GM21528 (cell line): ENCODE measurements at regions not wholly inside any gene's neighbourhood (a gene's known extent, or its start where the extent isn't known, plus 50 kb on each side); places are given as distances from the start of the nearest gene placed in this dataset.

Experiments used
- ATAC-seq: cut with Tn5 transposase; IDR thresholded peaks from one replicate; pipeline ENCODE4 v1.9.1; 2021; ENCODE audit warnings: mild to moderate bottlenecking, moderate library complexity; ENCODE audit not compliant: unreplicated experiment, low FRiP score

- ATAC-seq = no peak
Observed at GRCh38 chr1:73775896-73776295, 422.1 kb downstream of the LRRIQ3 start.

- no peak for ATAC-seq
Observed at GRCh38 chr1:73772941-73773340, 425.0 kb downstream of the LRRIQ3 start.

GRCh38 chr1:73771396-73771795 lies 426.6 kb downstream of the LRRIQ3 start:
- ATAC-seq = no peak

GRCh38 chr1:73770109-73770905 lies 427.7 kb downstream of the LRRIQ3 start:
- ATAC-seq = no peak

- ATAC-seq = no peak
Observed at GRCh38 chr1:73766786-73767348, 431.1 kb downstream of the LRRIQ3 start.

- no peak for ATAC-seq
Observed at GRCh38 chr1:73765551-73766233, 432.3 kb downstream of the LRRIQ3 start.

- ATAC-seq = no peak
Observed at GRCh38 chr1:73761559-73761958, 436.4 kb downstream of the LRRIQ3 start.

- ATAC-seq = no peak
Observed at GRCh38 chr1:73759011-73759410, 439.0 kb downstream of the LRRIQ3 start.

GRCh38 chr1:73756817-73757216 lies 441.2 kb downstream of the LRRIQ3 start:
- ATAC-seq = no peak

GRCh38 chr1:73755649-73756048 lies 442.3 kb downstream of the LRRIQ3 start:
- ATAC-seq = no peak

- ATAC-seq = no peak
Observed at GRCh38 chr1:73749996-73750395, 448.0 kb downstream of the LRRIQ3 start.

- ATAC-seq = no peak
Observed at GRCh38 chr1:73744985-73745384, 453.0 kb downstream of the LRRIQ3 start.

GRCh38 chr1:73736125-73736524 lies 461.9 kb downstream of the LRRIQ3 start:
- no peak for ATAC-seq

- no peak for ATAC-seq
Observed at GRCh38 chr1:73727036-73727435, 470.9 kb downstream of the LRRIQ3 start.

GRCh38 chr1:73722055-73722454 lies 475.9 kb downstream of the LRRIQ3 start:
- ATAC-seq = no peak

GRCh38 chr1:73717976-73718375 lies 480.0 kb downstream of the LRRIQ3 start:
- ATAC-seq = no peak

GRCh38 chr1:73711089-73711488 lies 486.9 kb downstream of the LRRIQ3 start:
- no peak for ATAC-seq

- ATAC-seq = no peak
Observed at GRCh38 chr1:73701826-73702225, 496.1 kb downstream of the LRRIQ3 start.

GRCh38 chr1:73676186-73676585 lies 521.8 kb downstream of the LRRIQ3 start:
- ATAC-seq = no peak

- peak; percentile 60 for ATAC-seq
Observed at GRCh38 chr1:73674945-73675561, 522.9 kb downstream of the LRRIQ3 start.

- no peak for ATAC-seq
Observed at GRCh38 chr1:73673971-73674370, 524.0 kb downstream of the LRRIQ3 start.
